NCI-H2196 (cell line): ENCODE measurements at regions not wholly inside any gene's neighbourhood (a gene's known extent, or its start where the extent isn't known, plus 50 kb on each side); places are given as distances from the start of the nearest gene placed in this dataset.

ENCODE experiments used
- DNase-seq: peaks from one replicate; lab custom pipeline; 2025; ENCODE audit not compliant: unreplicated experiment; lab: John Stamatoyannopoulos, UW

- DNase-seq: no peak
These were observed 112.6 kb downstream of the CDC5L start for GRCh38 chr6:44500074-44500473.

DNA sequence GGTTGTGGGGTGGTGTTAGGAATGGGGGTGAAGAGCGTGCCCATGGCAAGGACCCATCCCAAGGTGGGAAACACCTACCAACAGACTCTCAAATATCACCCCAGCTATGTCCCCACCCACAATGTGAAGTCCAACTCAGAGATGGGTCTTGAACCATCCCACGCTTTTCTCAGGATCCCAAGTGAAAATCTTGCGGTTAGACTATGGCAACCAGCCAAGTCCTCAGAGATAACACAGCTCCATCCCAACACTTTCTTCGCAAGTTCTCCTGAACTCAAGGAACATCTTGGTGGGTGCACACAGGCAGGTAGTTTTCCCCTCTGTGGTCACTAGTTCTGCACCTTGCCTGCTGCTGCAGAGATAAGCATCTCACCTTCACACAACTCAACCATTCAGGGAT is 116.0 kb downstream of the CDC5L start:
- DNase-seq: no peak

- no peak for DNase-seq
These were observed 116.8 kb downstream of the CDC5L start for GRCh38 chr6:44504301-44504791.

- no peak for DNase-seq
These were observed 118.2 kb downstream of the CDC5L start for GRCh38 chr6:44505751-44506150.

GRCh38 chr6:44507014-44507413 is 119.5 kb downstream of the CDC5L start:
- DNase-seq: no peak

- DNase-seq: no peak
These were observed 121.1 kb downstream of the CDC5L start for GRCh38 chr6:44508646-44509045.

DNA sequence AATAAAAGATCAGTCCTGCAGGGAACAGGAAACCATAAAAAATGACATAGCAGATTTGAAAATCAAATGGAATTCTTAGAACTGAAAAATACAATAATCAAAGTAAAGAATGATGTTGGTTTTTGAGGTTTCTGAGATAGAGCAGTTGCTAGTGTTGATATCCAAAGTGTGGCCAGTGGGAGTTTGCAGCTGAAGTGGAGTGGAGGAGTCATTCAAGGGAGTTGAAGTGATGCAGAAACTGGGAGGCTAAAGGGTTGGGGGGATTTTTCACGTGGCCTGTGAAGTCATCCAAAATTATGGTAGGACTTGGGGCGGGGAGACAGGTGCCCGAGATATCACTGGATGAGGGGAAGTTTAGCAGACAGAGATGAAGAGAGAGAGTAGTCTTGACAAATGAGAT is 123.6 kb downstream of the CDC5L start:
- DNase-seq: no peak

DNA sequence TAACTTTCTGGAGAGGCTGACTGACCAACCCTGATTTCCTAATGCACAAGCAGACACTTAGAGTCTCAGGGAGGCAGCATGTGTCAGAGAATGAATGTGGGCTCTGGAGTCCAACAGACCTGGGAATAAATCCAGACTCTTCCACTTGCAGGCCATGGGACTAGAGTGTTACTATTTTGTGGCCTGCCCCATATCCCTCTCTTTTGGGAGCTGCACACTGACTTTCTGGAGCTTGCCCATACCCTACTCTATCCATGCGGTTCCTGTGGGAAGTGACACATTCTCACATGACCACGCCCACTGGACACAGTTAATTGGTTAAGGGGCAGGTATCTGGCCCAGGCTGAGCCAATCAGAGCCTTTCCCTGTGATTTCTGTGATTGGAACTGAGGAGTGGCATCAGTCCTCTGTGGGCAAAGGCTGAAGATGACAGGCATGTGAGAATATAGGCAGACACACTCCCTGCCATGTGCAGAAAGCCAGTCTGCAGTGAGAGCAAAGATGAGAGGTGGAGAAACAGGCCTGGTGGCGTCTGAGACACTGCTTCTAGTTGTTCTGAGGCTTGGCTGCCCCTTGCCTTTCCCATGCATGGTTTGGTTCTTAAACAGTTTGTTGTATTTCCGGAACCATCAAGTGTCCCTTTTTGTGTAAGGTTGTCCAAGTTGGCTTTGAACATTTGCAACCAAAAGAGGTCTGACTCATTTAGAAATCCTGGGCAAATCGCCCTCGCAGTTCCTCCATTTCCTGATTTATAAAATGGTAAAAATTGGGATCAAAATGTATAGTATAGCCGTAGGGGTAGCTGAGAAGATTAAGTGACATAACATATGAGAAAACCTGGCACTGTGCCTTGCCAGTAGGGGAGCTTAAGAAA is 125.6 kb downstream of the CDC5L start:
- no peak for DNase-seq

- no peak for DNase-seq
These were observed 126.6 kb downstream of the CDC5L start for GRCh38 chr6:44514085-44514484.

DNA sequence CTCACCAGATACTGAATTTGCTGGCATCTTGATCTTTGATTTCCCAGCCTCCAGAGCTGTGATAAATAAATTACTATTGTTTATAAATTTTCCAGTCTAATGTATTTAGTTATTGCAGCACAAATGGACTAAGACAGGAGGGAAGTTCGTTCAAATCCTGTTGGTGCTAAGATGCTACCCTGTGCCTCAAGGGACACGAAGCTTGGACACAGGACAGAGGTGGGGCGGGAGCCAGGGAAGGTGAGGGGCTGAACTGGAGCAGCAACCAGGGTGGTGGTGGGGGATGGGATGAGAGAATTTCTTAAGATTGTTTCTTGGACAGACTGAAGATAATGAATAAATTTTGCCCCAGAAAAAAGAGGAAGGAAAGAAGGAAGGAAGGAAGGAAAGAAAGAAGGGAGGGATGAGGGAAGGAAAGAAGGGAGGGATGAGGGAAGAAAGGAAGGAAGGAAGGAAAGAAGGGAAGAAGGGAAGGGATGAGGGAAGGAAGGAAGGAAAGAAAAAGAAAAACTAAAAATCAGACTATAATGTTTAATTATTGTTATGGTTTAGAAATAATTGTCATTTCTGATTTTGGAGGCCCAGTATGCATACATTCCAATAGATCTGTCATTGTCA is 127.2 kb downstream of the CDC5L start:
- DNase-seq: no peak

DNA sequence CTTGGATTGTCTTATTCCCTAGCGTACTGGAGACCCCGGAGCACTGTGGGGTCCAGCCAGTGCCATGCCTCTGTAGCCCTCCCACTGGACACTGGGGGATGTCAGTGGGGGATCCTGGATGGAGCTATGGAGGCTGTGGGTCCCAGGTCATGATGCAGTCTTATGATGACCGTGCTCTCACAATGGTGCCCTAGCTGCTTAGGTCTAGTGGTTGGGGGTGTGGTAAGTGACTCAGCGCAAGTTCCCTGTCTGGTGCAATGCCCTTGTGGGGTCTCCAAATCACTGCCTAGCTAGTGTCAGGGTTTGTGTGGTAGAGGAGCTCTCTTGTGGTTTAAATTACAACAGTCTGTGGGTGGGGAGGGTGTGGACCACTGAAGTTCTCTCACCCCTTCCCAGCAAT is 135.4 kb downstream of the CDC5L start:
- DNase-seq: no peak

GRCh38 chr6:44524476-44525227 is 137.1 kb downstream of the CDC5L start:
- no peak for DNase-seq

DNA sequence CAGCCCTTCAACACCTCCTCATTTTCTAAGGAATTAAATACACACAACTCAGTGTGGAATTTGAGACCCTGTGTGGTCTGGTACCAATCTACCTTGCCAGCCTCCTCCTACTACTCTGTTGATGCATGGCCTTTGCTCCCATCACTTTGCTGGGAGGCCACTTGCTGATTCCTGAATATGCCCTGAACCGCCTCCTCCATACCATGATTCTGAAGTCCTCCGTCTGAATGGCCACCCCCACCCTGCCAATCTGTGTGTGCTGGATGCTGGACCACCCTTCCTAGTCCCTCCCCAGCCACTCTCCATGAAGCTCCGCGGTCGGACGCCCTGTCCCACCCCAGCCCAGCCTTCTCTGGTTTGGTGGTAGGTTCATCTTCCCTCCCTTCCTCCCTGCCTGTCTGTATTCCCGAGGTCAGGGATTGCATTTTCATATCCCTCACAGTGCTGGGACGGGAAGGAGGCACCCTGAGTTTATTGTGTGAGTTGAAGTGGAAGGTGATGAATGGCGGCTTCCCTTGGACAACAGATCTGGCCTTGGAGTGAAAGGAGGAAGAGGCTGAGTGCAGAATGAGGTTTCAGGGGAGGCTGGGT is 138.3 kb downstream of the CDC5L start:
- no peak for DNase-seq

DNA sequence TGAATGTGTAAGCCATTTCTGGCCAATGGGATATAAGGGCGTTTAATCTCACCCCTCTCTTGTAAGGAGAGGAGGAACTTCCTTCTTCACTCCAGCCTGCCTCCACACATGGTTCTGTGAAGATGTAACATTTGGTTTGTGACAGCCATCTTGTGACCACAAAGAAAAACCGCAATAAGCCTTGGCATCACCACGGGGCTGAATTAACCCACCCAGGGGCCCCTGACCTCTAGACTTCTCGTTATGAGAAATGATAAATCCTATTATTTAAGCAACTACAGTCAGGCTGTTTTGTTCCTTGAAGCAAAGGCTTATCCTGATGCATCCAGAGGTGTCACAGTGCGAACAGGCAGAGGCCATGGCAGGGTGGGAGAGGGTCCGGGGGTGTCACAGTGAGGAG is 139.7 kb downstream of the CDC5L start:
- DNase-seq: no peak

DNA sequence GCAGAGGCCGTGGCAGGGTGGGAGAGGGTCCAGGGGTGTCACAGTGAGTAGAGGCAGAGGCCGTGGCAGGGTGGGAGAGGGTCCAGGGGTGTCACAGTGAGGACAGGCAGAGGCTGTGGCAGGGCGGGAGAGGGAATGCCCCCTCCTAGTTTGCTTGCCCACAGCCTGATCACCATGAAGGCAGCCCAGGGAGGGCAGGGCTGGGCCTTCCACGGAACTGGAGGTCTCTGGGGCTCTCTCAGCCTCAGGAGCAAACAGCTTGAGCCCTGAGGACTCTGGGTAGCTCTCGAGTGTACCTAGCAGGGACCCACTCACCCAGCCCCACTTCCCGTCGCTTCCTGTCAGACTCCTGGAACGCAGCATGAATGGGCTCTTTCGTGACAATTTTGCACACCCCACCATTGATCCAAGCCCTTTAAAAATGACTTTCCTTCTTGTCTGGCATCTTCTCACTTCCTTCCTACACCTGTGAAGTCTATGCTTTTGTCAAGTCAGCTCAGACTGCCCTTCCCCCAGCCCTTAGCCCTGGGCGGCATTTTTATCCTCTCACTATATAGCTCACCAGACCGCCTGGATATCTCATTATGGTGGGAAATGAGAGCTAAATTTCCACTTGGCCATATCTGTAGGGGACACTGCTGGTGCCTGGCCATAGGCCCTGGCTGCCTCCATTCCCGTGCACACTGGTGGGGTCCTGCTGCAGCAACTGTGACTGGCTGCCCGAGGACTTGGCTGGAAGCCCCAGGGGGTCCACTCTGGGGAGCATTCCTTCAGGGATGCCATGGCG is 140.3 kb downstream of the CDC5L start:
- no peak for DNase-seq

DNA sequence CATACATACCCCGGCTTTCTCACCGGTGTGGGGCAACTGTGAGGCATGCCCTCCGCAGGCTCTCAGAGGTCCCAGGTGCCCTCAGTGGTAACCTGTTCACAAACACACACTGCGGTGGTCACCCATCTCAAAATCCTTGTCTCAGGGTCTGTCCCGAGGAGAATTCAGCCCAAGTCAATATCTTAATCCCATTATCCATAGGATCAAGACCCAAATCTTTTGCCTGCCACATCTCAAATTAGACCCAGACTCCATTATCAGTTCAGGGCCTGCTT is 140.8 kb downstream of the CDC5L start:
- no peak for DNase-seq

GRCh38 chr6:44528716-44529115 is 141.2 kb downstream of the CDC5L start:
- no peak for DNase-seq

- no peak for DNase-seq
These were observed 141.8 kb downstream of the CDC5L start for GRCh38 chr6:44529146-44529905.

DNA sequence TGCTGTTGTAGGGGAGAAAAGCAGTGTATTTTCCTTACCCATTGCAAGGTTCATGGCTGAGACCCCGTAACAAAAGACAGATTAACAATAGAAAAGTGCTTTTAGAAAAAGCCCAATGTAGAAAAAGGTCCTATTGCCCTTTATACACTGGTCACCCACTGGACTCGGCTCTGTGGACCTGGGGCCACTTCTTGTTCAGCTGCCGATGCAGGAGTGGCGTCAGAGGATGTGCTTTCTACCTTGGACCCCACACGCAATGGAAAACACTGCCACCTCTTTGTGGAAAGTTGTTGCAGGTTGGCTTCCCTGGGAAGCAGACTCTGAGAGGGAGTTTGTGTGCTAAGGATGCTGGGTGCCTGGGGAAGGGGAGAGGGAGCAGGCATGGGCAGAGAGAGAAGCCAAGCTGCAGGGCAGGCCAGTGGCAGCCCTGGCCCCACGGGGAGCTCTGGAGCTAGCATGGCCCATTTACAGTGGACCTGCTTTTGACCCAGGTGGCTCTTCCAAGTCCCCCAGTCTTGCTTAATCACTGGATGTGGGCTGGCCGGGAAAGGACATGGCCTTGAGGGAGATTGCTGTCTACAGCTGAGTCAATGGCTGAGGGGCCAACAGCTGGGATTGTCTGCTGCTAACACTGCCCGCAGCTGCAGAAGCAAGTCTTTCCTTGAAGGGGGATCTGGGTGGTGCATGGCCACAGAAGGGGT is 142.9 kb downstream of the CDC5L start:
- no peak for DNase-seq

DNA sequence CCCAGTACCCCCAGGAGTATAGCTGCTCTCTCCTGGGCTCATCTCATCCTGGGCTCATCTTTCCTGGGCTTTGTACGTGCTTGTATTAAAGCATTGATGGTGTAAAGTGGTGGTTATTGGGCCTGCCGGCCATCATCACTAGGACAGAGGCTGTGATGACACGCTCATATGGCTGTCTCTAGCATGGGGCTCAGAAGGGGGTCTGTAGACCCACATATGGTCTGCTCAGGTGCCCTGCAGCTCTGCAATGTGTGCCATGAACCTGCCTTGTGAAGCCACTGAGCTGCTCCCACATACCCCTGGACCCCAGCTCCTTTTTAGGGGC is 143.4 kb downstream of the CDC5L start:
- no peak for DNase-seq
